WTC11 (cell line): ENCODE measurements at regions not wholly inside any gene's neighbourhood (a gene's known extent, or its start where the extent isn't known, plus 50 kb on each side); places are given as distances from the start of the nearest gene placed in this dataset.

Experiments
- ATAC-seq: fragments of 200-7000 bp; cut with Tn5 transposase; 2 replicates; pipeline ENCODE4 v1.10.0; 2021; ENCODE audit warnings: mild to moderate bottlenecking, moderate library complexity
- CTCF ChIA-PET: fragments of 300-600 bp; sonication (Branson Sonifier 250); formaldehyde crosslinking; loops from one replicate; lab custom pipeline; 2021; ENCODE audit warnings: antibody characterized with exemption; lab: Charles Lee
- POLR2A ChIA-PET: fragments of 350-600 bp; sonication (Branson Sonifier 250); formaldehyde crosslinking; loops from one replicate; lab custom pipeline; 2021; ENCODE audit warnings: antibody characterized with exemption; lab: Charles Lee
- DNase-seq: peaks from one replicate; pipeline ENCODE4 v3.0.0; 2021; ENCODE audit warnings: low spot score
- H3K27ac Mint-ChIP-seq: 2 replicates; pipeline ENCODE4 v1.8.0; 2021; ENCODE audit warnings: mixed read lengths
- H3K27me3 Mint-ChIP-seq: 2 replicates; pipeline ENCODE4 v1.8.0; 2021; ENCODE audit warnings: low read depth, mild to moderate bottlenecking, moderate library complexity, mixed read lengths
- H3K36me3 Mint-ChIP-seq: 2 replicates; pipeline ENCODE4 v1.8.0; 2021; ENCODE audit warnings: mixed read lengths
- H3K4me1 Mint-ChIP-seq: 2 replicates; pipeline ENCODE4 v1.8.0; 2022; ENCODE audit warnings: mixed read lengths
- H3K4me3 Mint-ChIP-seq: 2 replicates; pipeline ENCODE4 v1.8.0; 2021; ENCODE audit warnings: mild to moderate bottlenecking, moderate library complexity, mixed read lengths
- H3K9me3 Mint-ChIP-seq: 2 replicates; pipeline ENCODE4 v1.8.0; 2021; ENCODE audit warnings: mixed read lengths
- ETV6 ChIP-seq: sonication (generic); formaldehyde crosslinking; IDR thresholded peaks from 2 replicates; pipeline ENCODE4 v1.8.1; 2022; ENCODE audit warnings: mild to moderate bottlenecking, missing genetic modification reagents
- GABPB1 ChIP-seq: sonication (generic); formaldehyde crosslinking; IDR thresholded peaks from 2 replicates; pipeline ENCODE4 v1.8.1; 2023; ENCODE audit warnings: mild to moderate bottlenecking, missing genetic modification reagents
- GTF2I ChIP-seq: fragments of 250-450 bp; sonication (Bioruptor Pico); conservative IDR thresholded peaks from 2 replicates; pipeline ENCODE4 v1.4.0; 2021; ENCODE audit warnings: mild to moderate bottlenecking
- KAT7 ChIP-seq: sonication (generic); formaldehyde crosslinking; IDR thresholded peaks from 2 replicates; pipeline ENCODE4 v1.8.1; 2023; ENCODE audit warnings: missing genetic modification reagents, mild to moderate bottlenecking, borderline replicate concordance
- NFATC4 ChIP-seq: fragments of 250-450 bp; sonication (Bioruptor Pico); IDR thresholded peaks from 2 replicates; pipeline ENCODE4 v1.9.0; 2021; ENCODE audit warnings: mild to moderate bottlenecking
- SP1 ChIP-seq: sonication (generic); formaldehyde crosslinking; conservative IDR thresholded peaks from 2 replicates; pipeline ENCODE4 v1.8.1; 2022; ENCODE audit warnings: missing genetic modification reagents
- TEAD1 ChIP-seq: sonication (generic); formaldehyde crosslinking; IDR thresholded peaks from 2 replicates; pipeline ENCODE4 v1.8.0; 2022; ENCODE audit warnings: mild to moderate bottlenecking, missing genetic modification reagents
- ZNF232 ChIP-seq: sonication (generic); formaldehyde crosslinking; IDR thresholded peaks from 2 replicates; pipeline ENCODE4 v1.8.0; 2022; ENCODE audit warnings: mild to moderate bottlenecking, missing genetic modification reagents
- ZNF416 ChIP-seq: fragments of 250-450 bp; sonication (Bioruptor Pico); IDR thresholded peaks from 2 replicates; pipeline ENCODE4 v1.9.0; 2021; ENCODE audit warnings: mild to moderate bottlenecking, inconsistent platforms
- ZNF671 ChIP-seq: fragments of 250-450 bp; sonication (Bioruptor Pico); IDR thresholded peaks from 2 replicates; pipeline ENCODE4 v1.8.0; 2021; ENCODE audit warnings: mild to moderate bottlenecking
- TF ChIP-seq, protein P1 (sequence below): sonication (generic); formaldehyde crosslinking; IDR thresholded peaks from 2 replicates; pipeline ENCODE4 v1.8.0; 2022; ENCODE audit warnings: mild to moderate bottlenecking, missing genetic modification reagents
- TF ChIP-seq, protein P2 (sequence below): sonication (generic); formaldehyde crosslinking; IDR thresholded peaks from 2 replicates; pipeline ENCODE4 v1.8.0; 2023; ENCODE audit warnings: missing genetic modification reagents
- TF ChIP-seq, protein P3 (sequence below): sonication (generic); formaldehyde crosslinking; IDR thresholded peaks from 2 replicates; pipeline ENCODE4 v1.8.0; 2022; ENCODE audit warnings: missing genetic modification reagents
- TF ChIP-seq, protein P4 (sequence below): sonication (generic); formaldehyde crosslinking; IDR thresholded peaks from 2 replicates; pipeline ENCODE4 v1.8.1; 2023; ENCODE audit warnings: mild to moderate bottlenecking, missing genetic modification reagents, moderate library complexity
- TF ChIP-seq, protein P5 (sequence below): fragments of 250-450 bp; sonication (Bioruptor Pico); IDR thresholded peaks from 2 replicates; pipeline ENCODE4 v2.1.2; 2022; ENCODE audit warnings: mild to moderate bottlenecking, moderate library complexity
- TF ChIP-seq, protein P6 (sequence below): sonication (generic); formaldehyde crosslinking; IDR thresholded peaks from 2 replicates; pipeline ENCODE4 v1.8.0; 2022; ENCODE audit warnings: mild to moderate bottlenecking, missing genetic modification reagents
- TF ChIP-seq, protein P7 (sequence below): sonication (generic); formaldehyde crosslinking; IDR thresholded peaks from 2 replicates; pipeline ENCODE4 v1.8.1; 2022; ENCODE audit warnings: mild to moderate bottlenecking, missing genetic modification reagents, moderate library complexity, borderline replicate concordance

DNA sequence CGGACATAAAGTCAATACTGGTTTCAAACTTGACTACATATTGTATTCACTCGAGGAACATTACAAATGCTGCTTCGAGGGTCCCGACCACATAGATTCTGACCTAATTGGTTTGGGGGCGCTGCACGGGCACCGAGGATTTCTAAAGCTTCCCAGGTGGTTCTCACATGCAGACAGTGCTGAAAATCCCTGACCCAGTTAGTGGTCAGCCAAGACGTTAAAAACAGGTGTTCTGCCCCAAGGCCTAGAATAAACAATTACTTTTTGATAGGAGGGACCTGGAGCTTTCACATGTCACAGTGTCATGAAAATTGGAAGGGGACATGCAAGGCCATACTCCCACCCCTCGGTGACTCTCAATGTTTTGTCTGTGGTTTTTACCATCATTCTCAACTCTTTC is 368.9 kb downstream of the RNF144A start:
- ATAC-seq (no peak), DNase-seq (no peak)
- peaks cover 23% of the 10 kb centered on the region for H3K4me1 Mint-ChIP-seq
- CTCF ChIA-PET, result no interaction called here
- no peaks in the 10 kb centered on the region for H3K27me3 Mint-ChIP-seq
- POLR2A ChIA-PET, result no interaction called here
- H3K36me3 Mint-ChIP-seq, result no peaks in the 10 kb centered on the region
- TF ChIP-seq, protein P1, sequence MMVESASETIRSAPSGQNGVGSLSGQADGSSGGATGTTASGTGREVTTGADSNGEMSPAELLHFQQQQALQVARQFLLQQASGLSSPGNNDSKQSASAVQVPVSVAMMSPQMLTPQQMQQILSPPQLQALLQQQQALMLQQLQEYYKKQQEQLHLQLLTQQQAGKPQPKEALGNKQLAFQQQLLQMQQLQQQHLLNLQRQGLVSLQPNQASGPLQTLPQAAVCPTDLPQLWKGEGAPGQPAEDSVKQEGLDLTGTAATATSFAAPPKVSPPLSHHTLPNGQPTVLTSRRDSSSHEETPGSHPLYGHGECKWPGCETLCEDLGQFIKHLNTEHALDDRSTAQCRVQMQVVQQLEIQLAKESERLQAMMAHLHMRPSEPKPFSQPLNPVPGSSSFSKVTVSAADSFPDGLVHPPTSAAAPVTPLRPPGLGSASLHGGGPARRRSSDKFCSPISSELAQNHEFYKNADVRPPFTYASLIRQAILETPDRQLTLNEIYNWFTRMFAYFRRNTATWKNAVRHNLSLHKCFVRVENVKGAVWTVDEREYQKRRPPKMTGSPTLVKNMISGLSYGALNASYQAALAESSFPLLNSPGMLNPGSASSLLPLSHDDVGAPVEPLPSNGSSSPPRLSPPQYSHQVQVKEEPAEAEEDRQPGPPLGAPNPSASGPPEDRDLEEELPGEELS (CRISPR knock-in tag), result no peak
- TF ChIP-seq NFATC4 (CRISPR knock-in tag) (no peak), GTF2I (no peak), ZNF671 (CRISPR knock-in tag) (no peak), SP1 (no peak), GABPB1 (CRISPR knock-in tag) (no peak), TEAD1 (CRISPR knock-in tag) (no peak), KAT7 (no peak), ETV6 (no peak), ZNF232 (CRISPR knock-in tag) (no peak), ZNF416 (CRISPR knock-in tag) (no peak)
- TF ChIP-seq, protein P2, sequence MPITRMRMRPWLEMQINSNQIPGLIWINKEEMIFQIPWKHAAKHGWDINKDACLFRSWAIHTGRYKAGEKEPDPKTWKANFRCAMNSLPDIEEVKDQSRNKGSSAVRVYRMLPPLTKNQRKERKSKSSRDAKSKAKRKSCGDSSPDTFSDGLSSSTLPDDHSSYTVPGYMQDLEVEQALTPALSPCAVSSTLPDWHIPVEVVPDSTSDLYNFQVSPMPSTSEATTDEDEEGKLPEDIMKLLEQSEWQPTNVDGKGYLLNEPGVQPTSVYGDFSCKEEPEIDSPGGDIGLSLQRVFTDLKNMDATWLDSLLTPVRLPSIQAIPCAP, result no peak
- TF ChIP-seq, protein P3, sequence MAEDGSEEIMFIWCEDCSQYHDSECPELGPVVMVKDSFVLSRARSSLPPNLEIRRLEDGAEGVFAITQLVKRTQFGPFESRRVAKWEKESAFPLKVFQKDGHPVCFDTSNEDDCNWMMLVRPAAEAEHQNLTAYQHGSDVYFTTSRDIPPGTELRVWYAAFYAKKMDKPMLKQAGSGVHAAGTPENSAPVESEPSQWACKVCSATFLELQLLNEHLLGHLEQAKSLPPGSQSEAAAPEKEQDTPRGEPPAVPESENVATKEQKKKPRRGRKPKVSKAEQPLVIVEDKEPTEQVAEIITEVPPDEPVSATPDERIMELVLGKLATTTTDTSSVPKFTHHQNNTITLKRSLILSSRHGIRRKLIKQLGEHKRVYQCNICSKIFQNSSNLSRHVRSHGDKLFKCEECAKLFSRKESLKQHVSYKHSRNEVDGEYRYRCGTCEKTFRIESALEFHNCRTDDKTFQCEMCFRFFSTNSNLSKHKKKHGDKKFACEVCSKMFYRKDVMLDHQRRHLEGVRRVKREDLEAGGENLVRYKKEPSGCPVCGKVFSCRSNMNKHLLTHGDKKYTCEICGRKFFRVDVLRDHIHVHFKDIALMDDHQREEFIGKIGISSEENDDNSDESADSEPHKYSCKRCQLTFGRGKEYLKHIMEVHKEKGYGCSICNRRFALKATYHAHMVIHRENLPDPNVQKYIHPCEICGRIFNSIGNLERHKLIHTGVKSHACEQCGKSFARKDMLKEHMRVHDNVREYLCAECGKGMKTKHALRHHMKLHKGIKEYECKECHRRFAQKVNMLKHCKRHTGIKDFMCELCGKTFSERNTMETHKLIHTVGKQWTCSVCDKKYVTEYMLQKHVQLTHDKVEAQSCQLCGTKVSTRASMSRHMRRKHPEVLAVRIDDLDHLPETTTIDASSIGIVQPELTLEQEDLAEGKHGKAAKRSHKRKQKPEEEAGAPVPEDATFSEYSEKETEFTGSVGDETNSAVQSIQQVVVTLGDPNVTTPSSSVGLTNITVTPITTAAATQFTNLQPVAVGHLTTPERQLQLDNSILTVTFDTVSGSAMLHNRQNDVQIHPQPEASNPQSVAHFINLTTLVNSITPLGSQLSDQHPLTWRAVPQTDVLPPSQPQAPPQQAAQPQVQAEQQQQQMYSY (CRISPR knock-in tag), result no peak
- TF ChIP-seq, protein P4, sequence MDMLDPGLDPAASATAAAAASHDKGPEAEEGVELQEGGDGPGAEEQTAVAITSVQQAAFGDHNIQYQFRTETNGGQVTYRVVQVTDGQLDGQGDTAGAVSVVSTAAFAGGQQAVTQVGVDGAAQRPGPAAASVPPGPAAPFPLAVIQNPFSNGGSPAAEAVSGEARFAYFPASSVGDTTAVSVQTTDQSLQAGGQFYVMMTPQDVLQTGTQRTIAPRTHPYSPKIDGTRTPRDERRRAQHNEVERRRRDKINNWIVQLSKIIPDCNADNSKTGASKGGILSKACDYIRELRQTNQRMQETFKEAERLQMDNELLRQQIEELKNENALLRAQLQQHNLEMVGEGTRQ (CRISPR knock-in tag), result no peak
- TF ChIP-seq, protein P5, sequence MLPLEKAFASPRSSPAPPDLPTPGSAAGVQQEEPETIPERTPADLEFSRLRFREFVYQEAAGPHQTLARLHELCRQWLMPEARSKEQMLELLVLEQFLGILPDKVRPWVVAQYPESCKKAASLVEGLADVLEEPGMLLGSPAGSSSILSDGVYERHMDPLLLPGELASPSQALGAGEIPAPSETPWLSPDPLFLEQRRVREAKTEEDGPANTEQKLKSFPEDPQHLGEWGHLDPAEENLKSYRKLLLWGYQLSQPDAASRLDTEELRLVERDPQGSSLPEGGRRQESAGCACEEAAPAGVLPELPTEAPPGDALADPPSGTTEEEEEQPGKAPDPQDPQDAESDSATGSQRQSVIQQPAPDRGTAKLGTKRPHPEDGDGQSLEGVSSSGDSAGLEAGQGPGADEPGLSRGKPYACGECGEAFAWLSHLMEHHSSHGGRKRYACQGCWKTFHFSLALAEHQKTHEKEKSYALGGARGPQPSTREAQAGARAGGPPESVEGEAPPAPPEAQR, result no peak
- TF ChIP-seq, protein P6, sequence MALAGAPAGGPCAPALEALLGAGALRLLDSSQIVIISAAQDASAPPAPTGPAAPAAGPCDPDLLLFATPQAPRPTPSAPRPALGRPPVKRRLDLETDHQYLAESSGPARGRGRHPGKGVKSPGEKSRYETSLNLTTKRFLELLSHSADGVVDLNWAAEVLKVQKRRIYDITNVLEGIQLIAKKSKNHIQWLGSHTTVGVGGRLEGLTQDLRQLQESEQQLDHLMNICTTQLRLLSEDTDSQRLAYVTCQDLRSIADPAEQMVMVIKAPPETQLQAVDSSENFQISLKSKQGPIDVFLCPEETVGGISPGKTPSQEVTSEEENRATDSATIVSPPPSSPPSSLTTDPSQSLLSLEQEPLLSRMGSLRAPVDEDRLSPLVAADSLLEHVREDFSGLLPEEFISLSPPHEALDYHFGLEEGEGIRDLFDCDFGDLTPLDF (CRISPR knock-in tag), result no peak
- TF ChIP-seq, protein P7, sequence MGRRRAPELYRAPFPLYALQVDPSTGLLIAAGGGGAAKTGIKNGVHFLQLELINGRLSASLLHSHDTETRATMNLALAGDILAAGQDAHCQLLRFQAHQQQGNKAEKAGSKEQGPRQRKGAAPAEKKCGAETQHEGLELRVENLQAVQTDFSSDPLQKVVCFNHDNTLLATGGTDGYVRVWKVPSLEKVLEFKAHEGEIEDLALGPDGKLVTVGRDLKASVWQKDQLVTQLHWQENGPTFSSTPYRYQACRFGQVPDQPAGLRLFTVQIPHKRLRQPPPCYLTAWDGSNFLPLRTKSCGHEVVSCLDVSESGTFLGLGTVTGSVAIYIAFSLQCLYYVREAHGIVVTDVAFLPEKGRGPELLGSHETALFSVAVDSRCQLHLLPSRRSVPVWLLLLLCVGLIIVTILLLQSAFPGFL, result no peak
- TF ChIP-seq, all 79 proteins: peak for 0
- H3K4me3 Mint-ChIP-seq, result no peak overlapping the region
- peaks cover 4% of the 10 kb centered on the region; the same call in 1 of the 2 replicates for H3K9me3 Mint-ChIP-seq
- no peak overlapping the region for H3K27ac Mint-ChIP-seq
